ENCODE measurements at regions not wholly inside any gene's neighbourhood (a gene's known extent, or its start where the extent isn't known, plus 50 kb on each side); places are given as distances from the start of the nearest gene placed in this dataset.

- DNase-seq (ENCODE audit: low spot score): no peak
- TF ChIP-seq CTCF (IDR thresholded peaks at IDR 0.05; ENCODE audit: extremely low read depth, insufficient read depth, missing control alignments): no peak
- in situ Hi-C loops (cut with MboI; ENCODE audit: low pct_unique_long_range_greater_than_20kb, low sequenced_read_pairs, unreplicated experiment): no loop called here
Measured at GRCh38 chr2:193467276-193467987, 1272.7 kb upstream of the TMEFF2 start.

- DNase-seq (ENCODE audit: low spot score): no peak
- no peak for TF ChIP-seq CTCF (IDR thresholded peaks at IDR 0.05; ENCODE audit: extremely low read depth, insufficient read depth, missing control alignments)
- in situ Hi-C loops (cut with MboI; ENCODE audit: low pct_unique_long_range_greater_than_20kb, low sequenced_read_pairs, unreplicated experiment): no loop called here
Measured at GRCh38 chr2:193463011-193463410, 1268.3 kb upstream of the TMEFF2 start.

- TF ChIP-seq CTCF (IDR thresholded peaks at IDR 0.05; ENCODE audit: extremely low read depth, insufficient read depth, missing control alignments): no peak
- in situ Hi-C loops (cut with MboI; ENCODE audit: low pct_unique_long_range_greater_than_20kb, low sequenced_read_pairs, unreplicated experiment): no loop called here
- no peak for DNase-seq (ENCODE audit: low spot score)
Measured at GRCh38 chr2:193462411-193462810, 1267.7 kb upstream of the TMEFF2 start.

GRCh38 chr2:193461431-193461934 lies 1266.8 kb upstream of the TMEFF2 start:
- in situ Hi-C loops (cut with MboI; ENCODE audit: low pct_unique_long_range_greater_than_20kb, low sequenced_read_pairs, unreplicated experiment): no loop called here
- DNase-seq (ENCODE audit: low spot score): no peak
- no peak for TF ChIP-seq CTCF (IDR thresholded peaks at IDR 0.05; ENCODE audit: extremely low read depth, insufficient read depth, missing control alignments)

GRCh38 chr2:193446967-193447366 lies 1252.2 kb upstream of the TMEFF2 start:
- in situ Hi-C loops (cut with MboI; ENCODE audit: low pct_unique_long_range_greater_than_20kb, low sequenced_read_pairs, unreplicated experiment): no loop called here
- no peak for DNase-seq (ENCODE audit: low spot score)
- TF ChIP-seq CTCF (IDR thresholded peaks at IDR 0.05; ENCODE audit: extremely low read depth, insufficient read depth, missing control alignments): no peak

- in situ Hi-C loops (cut with MboI; ENCODE audit: low pct_unique_long_range_greater_than_20kb, low sequenced_read_pairs, unreplicated experiment): no loop called here
- no peak for DNase-seq (ENCODE audit: low spot score)
- TF ChIP-seq CTCF (IDR thresholded peaks at IDR 0.05; ENCODE audit: extremely low read depth, insufficient read depth, missing control alignments): no peak
Measured at GRCh38 chr2:193442293-193442692, 1247.6 kb upstream of the TMEFF2 start.
